Neural progenitor cell (in vitro differentiated cells): ENCODE measurements at regions not wholly inside any gene's neighbourhood (a gene's known extent, or its start where the extent isn't known, plus 50 kb on each side); places are given as distances from the start of the nearest gene placed in this dataset.

Experiments used
- DNase-seq: peaks from one replicate; pipeline ENCODE4 v3.0.0-alpha.2; 2016; ENCODE audit warnings: low spot score
- H2AFZ ChIP-seq: fragments of 200-600 bp; sonication (generic); replicated peaks from 2 replicates; pipeline ENCODE4 v1.6.1; 2016; ENCODE audit warnings: antibody characterized with exemption
- H3F3A ChIP-seq: fragments of 200-600 bp; sonication (generic); 2 replicates; pipeline ENCODE4 v1.6.1; 2016; ENCODE audit warnings: antibody characterized with exemption, low read depth
- H3K27ac ChIP-seq: fragments of 200-600 bp; sonication (generic); 2 replicates; pipeline ENCODE4 v1.5.1; 2016; ENCODE audit warnings: mild to moderate bottlenecking
- H3K27me3 ChIP-seq: fragments of 200-600 bp; sonication (generic); 2 replicates; pipeline ENCODE4 v1.6.1; 2016; ENCODE audit warnings: mild to moderate bottlenecking, moderate library complexity
- H3K36me3 ChIP-seq: fragments of 200-600 bp; sonication (generic); 2 replicates; pipeline ENCODE4 v1.5.1; 2016
- H3K4me1 ChIP-seq: fragments of 200-600 bp; sonication (generic); 2 replicates; pipeline ENCODE4 v1.6.1; 2016; ENCODE audit warnings: mixed run types
- H3K4me2 ChIP-seq: fragments of 200-600 bp; sonication (generic); 2 replicates; pipeline ENCODE4 v1.6.1; 2016
- H3K4me3 ChIP-seq: fragments of 200-600 bp; sonication (generic); 2 replicates; pipeline ENCODE4 v1.5.1; 2016
- H3K79me2 ChIP-seq: fragments of 200-600 bp; sonication (generic); 2 replicates; pipeline ENCODE4 v1.6.1; 2016; ENCODE audit warnings: low read depth
- H3K9ac ChIP-seq: fragments of 200-600 bp; sonication (generic); 2 replicates; pipeline ENCODE4 v1.6.1; 2016
- H3K9me3 ChIP-seq: fragments of 200-600 bp; sonication (generic); 2 replicates; pipeline ENCODE4 v1.5.1; 2016; ENCODE audit warnings: low read depth
- H4K20me1 ChIP-seq: fragments of 200-600 bp; sonication (generic); 2 replicates; pipeline ENCODE4 v1.6.1; 2016; ENCODE audit warnings: low read depth
- H3K27ac Mint-ChIP-seq: 3 replicates; pipeline ENCODE4 v1.8.0; 2021; ENCODE audit warnings: mixed read lengths
- H3K27me3 Mint-ChIP-seq: 2 replicates; pipeline ENCODE4 v1.8.0; 2022; ENCODE audit warnings: low read depth, mild to moderate bottlenecking, inconsistent platforms, moderate library complexity, mixed read lengths; ENCODE audit not compliant: insufficient read depth
- H3K36me3 Mint-ChIP-seq: 3 replicates; pipeline ENCODE4 v1.8.0; 2021; ENCODE audit warnings: mixed read lengths
- H3K4me1 Mint-ChIP-seq: 3 replicates; pipeline ENCODE4 v1.8.0; 2021; ENCODE audit warnings: mixed read lengths
- H3K4me3 Mint-ChIP-seq: 3 replicates; pipeline ENCODE4 v1.8.0; 2021; ENCODE audit warnings: mild to moderate bottlenecking, moderate library complexity, mixed read lengths
- H3K9me3 Mint-ChIP-seq: 3 replicates; pipeline ENCODE4 v1.8.0; 2020; ENCODE audit warnings: mixed read lengths
- CTCF ChIP-seq: fragments of 200-600 bp; sonication (generic); IDR thresholded peaks from 2 replicates; pipeline ENCODE4 v1.5.1; 2017; ENCODE audit warnings: antibody characterized with exemption, mild to moderate bottlenecking
- EZH2 ChIP-seq: fragments of 200-600 bp; sonication (generic); IDR thresholded peaks from 2 replicates; pipeline ENCODE4 v1.6.1; 2017; ENCODE audit warnings: antibody characterized with exemption, mild to moderate bottlenecking, moderate library complexity
- EZH2phosphoT487 ChIP-seq: fragments of 200-600 bp; sonication (generic); IDR thresholded peaks from 2 replicates; pipeline ENCODE4 v1.6.1; 2017; ENCODE audit warnings: antibody characterized with exemption

GRCh38 chr9:108662091-108662875, 193.5 kb downstream of the ACTL7B start:
- Mint-ChIP-seq H3K4me3 (no peak overlapping the region), H3K4me1 (peaks cover 17% of the 10 kb centered on the region), H3K27me3 (peaks cover 4% of the 10 kb centered on the region), H3K27ac (no peak overlapping the region), H3K9me3 (peaks cover 30% of the 10 kb centered on the region), H3K36me3 (peaks cover 3% of the 10 kb centered on the region)
- Histone ChIP-seq H2AFZ (no peak overlapping the region), H3K27ac (no peak overlapping the region), H3K27me3 (no peaks in the 10 kb centered on the region), H3K9me3 (no peaks in the 10 kb centered on the region), H3K9ac (no peak overlapping the region), H3F3A (no peaks in the 10 kb centered on the region), H3K36me3 (no peaks in the 10 kb centered on the region), H3K4me1 (peaks cover 18% of the 10 kb centered on the region), H3K4me3 (no peak overlapping the region), H4K20me1 (no peaks in the 10 kb centered on the region), H3K79me2 (no peaks in the 10 kb centered on the region), H3K4me2 (no peak overlapping the region)
- TF ChIP-seq EZH2phosphoT487 (no peak), EZH2 (no peak), CTCF (no peak)
- no peak for DNase-seq

- no peak overlapping the region for H3K4me2 ChIP-seq
- peak overlapping the region; percentile 54 for H2AFZ ChIP-seq
- peaks cover 3% of the 10 kb centered on the region for H3K36me3 Mint-ChIP-seq
- H3K27ac Mint-ChIP-seq = no peak overlapping the region
- no peaks in the 10 kb centered on the region for H3K4me1 ChIP-seq
- H3K4me3 Mint-ChIP-seq = no peak overlapping the region
- H3K79me2 ChIP-seq = no peaks in the 10 kb centered on the region
- TF ChIP-seq EZH2 = no peak
- TF ChIP-seq CTCF = no peak
- TF ChIP-seq EZH2phosphoT487 = no peak
- H3F3A ChIP-seq = no peaks in the 10 kb centered on the region
- H3K27ac ChIP-seq = no peak overlapping the region
- H4K20me1 ChIP-seq = no peaks in the 10 kb centered on the region
- H3K9me3 Mint-ChIP-seq = peaks cover 31% of the 10 kb centered on the region
- H3K27me3 ChIP-seq = no peaks in the 10 kb centered on the region
- H3K36me3 ChIP-seq = no peaks in the 10 kb centered on the region
- H3K9ac ChIP-seq = no peak overlapping the region
- no peaks in the 10 kb centered on the region for H3K27me3 Mint-ChIP-seq
- H3K9me3 ChIP-seq = no peaks in the 10 kb centered on the region
- no peaks in the 10 kb centered on the region for H3K4me1 Mint-ChIP-seq
- no peak overlapping the region for H3K4me3 ChIP-seq
- no peak for DNase-seq
These were observed 199.2 kb downstream of the ACTL7B start for GRCh38 chr9:108656566-108656965.

GRCh38 chr9:108655818-108656217, 200.0 kb downstream of the ACTL7B start:
- Histone ChIP-seq H3K27me3 (no peaks in the 10 kb centered on the region), H3K9ac (no peak overlapping the region), H3F3A (no peaks in the 10 kb centered on the region), H3K9me3 (no peaks in the 10 kb centered on the region), H3K4me1 (no peaks in the 10 kb centered on the region), H3K79me2 (no peaks in the 10 kb centered on the region), H3K27ac (no peak overlapping the region), H3K36me3 (no peaks in the 10 kb centered on the region), H2AFZ (peak overlapping the region; percentile 54), H4K20me1 (no peaks in the 10 kb centered on the region), H3K4me3 (no peak overlapping the region), H3K4me2 (no peak overlapping the region)
- Mint-ChIP-seq H3K36me3 (peaks cover 3% of the 10 kb centered on the region), H3K4me3 (no peak overlapping the region), H3K27ac (no peak overlapping the region), H3K9me3 (peaks cover 25% of the 10 kb centered on the region), H3K4me1 (no peaks in the 10 kb centered on the region), H3K27me3 (no peaks in the 10 kb centered on the region)
- TF ChIP-seq CTCF (no peak), EZH2 (no peak), EZH2phosphoT487 (no peak)
- no peak for DNase-seq
